HG03060 (cell line): ENCODE measurements at regions not wholly inside any gene's neighbourhood (a gene's known extent, or its start where the extent isn't known, plus 50 kb on each side); places are given as distances from the start of the nearest gene placed in this dataset.

ENCODE experiments used
- ATAC-seq: cut with Tn5 transposase; IDR thresholded peaks from one replicate; pipeline ENCODE4 v1.9.1; 2021; ENCODE audit warnings: low read depth, moderate number of reproducible peaks; ENCODE audit not compliant: unreplicated experiment

DNA sequence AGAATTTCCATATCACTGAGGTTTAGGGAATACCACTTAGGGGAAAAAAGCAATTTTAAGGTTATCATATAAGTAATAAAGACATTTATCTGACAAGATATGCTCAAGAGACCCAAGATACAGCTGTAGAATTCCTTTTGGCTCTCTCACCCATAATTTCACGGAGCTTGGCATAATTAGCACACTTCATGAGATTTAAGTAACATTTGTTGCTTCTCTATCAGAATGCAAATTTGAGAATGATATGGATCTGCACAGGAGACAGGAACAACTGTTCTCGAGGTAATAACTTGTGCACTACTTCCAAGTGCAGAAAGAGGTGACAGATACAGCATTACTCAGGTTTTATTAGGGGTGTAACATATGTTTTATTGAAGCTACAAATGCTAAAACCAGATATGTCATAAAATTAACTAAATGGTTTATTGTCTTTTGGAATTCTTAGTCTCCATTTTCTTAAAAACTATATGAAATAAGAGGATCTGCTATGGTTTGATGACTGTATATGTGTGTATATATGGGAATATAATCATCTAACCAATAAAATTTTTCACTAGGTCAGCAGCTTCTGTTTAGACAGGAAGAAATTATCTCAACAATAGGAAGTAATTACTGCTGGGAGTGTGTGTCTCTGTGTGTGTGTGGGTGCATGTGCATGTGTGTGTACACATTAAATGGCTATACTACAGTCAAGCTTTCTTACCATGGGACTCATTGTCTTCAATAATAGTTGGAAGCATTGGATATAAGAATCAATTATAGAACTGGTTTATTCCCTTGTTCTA, 401.3 kb downstream of the PCDH17 start:
- ATAC-seq, result no peak

DNA sequence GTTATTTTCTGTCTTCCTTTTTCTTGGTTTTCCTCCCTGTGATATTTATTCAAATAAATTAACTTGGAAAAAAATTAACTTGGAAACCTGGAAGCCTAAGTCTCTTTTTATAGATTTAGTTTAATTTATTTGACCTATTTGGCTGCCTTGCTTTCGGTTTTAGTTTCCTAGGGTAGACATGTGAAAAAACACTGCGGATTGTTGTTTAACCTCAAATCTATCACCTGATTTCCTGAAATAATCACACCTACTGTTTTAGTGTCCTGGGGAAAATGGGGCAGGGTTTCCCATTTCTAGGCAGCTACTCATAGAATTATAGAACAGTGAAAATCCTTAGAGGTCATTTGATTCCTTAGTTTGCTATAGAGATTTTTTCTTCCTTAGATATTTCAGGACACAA, 412.4 kb downstream of the PCDH17 start:
- no peak for ATAC-seq

DNA sequence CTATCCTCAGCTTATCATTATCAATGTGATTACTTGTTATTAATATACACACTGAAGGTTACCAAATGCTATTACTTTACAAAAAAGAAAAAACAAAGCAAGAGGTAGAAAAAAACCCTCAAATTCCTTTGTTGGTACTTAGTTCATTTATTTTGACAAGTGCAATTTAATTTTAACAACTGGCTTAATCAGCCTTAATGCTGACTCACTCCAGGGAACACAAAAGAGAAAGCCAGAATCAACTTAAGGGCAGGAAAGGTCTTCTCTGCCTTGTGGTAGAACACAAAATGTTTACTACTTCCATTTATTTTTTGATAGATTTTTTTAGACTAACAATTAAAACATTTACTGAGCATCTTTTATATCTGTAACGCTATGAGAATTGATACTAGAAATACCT, 417.1 kb downstream of the PCDH17 start:
- no peak for ATAC-seq

DNA sequence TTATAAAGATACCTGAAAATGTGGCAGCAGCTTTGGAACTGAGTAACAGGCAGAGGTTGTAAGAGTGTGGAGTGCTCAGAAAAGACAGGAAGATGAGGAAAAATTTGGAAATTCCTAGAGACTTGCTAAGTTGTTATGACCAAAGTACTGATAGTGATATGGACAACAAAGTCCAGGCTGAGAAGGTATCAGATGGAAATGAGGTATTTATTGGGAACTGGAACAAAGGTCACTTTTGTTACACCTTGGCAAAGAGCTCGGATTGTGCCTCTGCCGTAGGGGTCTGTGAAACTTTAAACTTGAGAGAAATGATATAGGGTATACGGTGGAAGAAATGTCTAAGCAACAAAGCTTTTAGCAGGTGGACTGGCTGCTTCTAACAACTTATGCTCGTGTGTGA, 419.9 kb downstream of the PCDH17 start:
- no peak for ATAC-seq

DNA sequence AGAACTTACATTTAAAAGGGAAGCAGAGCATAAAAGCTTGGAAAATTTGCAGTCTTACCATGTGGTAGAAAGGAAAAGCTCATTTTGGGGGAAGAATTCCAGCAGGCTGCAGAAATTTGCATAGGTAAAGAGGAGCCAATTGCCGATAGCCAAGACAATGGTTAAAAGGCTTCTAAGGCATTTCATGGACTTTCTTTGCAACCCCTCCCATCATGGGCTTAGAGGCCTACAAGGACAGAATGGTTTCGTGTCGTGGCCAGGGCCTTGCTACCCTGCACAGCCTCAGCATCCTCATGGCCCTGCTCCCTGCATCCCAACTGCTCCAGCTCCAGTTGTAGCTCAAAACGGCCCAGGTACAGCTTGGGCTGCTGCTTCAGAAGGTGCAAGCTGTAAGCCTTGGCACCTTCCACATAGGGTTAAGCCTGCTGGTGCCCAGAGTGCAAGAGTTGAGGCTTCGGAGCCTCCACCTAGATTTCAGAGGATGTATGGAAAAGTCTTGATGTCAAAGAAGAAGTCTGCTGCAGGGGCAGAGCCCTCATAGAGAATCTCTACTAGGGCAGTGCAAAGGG, 420.3 kb downstream of the PCDH17 start:
- ATAC-seq, result no peak

DNA sequence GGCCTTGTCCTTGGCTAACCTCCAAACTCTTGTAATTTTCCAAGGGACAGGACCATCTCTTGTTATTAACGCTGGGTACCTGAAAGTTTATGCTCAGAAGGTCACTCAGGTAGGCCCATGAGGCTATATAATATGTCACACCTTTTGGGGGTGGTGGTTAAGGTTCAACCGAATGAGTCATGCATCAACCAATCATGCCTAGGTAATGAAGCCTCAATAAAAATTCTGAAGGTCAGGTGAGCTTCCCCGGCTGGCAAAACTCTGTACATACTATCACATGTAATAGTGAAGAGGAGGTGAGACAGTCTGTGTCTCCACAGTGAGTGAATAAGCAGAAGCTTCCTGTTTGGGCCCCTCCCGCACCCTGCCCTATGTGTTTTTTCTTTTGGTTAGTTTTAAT, 424.9 kb downstream of the PCDH17 start:
- ATAC-seq, result no peak

DNA sequence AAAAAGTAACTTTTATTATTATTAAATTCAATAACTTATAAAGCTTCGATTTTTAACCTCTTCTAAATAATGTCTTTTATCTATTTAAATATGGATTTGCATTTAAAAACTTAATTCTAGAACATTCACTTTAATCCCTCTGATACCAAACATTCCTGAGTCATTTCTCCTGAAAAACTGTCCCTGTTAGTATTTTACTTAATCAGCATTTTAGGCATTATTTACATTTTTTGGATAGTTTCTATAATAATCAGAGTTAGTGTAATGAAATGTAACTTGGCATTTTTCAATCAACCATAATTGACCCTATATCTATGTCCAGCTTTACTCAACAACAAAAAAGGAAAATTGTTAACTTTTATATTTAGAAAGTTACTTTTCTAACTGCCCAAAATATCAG, 428.1 kb downstream of the PCDH17 start:
- ATAC-seq, result no peak

DNA sequence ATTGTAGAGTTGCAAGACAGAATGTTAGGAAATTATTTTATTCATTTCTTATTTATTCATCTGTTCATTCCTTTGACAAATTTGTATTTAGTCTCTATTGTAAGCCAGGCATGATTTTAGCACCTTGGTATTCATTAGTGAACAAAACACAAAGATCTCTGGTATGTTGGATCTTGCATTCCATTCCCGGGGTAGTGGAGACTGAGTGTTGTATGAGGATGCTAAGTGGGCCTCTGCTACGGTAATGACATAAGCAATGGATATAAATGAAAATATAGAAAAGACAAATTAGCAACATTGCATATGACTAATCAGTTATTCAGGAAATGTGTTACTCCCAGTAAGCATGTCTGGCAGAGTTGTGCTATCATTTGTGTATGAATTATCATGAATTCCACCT, 449.3 kb downstream of the PCDH17 start:
- no peak for ATAC-seq

DNA sequence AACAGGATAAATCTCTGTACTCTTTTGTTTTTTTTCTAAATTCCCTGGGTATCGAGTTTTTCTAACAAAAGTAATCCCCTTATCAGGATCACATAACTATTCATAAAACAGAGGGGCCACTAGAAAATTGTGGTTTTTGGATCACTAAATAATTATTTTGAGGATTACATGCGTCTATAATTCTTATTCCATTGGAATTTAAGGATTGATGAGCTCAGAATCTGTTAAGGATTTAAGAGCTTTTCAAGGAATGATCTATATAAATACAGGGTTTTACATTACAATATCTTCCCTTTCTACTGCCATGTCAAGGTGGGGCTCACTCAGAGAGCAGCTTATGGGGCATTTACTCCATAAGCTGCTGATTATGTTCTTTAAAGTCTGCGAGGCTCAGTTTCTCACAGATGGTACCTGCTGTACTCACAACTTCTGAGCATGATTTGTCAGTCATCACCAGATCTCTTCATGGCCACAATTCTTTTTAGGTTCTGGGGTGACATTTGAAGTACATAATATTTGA, 449.8 kb downstream of the PCDH17 start:
- no peak for ATAC-seq

DNA sequence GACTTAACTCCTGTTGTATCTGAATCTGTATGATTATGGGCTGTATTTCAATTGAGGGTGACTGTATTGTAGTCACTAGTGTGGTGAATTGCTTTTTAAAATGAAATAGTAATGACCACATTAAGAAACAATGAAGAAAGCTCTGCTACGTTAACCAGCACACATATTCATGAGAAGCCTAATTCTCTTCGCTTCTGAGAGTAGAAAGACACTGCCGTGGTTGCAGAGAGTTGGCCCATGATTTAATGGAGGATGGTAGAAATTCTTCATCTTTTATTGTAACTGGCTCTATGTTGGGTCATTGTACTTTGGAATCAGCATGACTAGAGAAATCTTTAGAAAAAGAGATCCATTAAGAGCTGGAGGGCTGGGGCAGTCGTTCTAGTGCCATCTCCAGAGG, 451.5 kb downstream of the PCDH17 start:
- no peak for ATAC-seq

DNA sequence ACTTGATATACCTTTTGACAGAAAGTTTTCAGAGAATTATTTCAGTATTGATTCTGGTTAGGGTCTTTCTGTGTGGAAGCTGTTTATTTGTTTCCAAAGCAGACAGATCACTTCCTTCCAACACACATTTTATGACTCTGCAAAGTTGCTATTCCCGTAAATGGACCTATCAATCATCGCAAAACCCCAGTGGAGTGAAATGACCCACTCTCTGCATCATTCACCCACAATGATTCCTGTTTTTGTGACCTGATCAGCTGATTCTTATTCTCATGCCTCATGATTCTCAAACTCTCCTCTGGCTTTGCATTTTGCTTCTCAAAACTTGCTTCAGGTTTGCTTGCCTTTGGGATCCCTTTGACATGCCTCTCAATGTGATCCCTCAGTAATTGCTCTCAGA, 453.7 kb downstream of the PCDH17 start:
- no peak for ATAC-seq

DNA sequence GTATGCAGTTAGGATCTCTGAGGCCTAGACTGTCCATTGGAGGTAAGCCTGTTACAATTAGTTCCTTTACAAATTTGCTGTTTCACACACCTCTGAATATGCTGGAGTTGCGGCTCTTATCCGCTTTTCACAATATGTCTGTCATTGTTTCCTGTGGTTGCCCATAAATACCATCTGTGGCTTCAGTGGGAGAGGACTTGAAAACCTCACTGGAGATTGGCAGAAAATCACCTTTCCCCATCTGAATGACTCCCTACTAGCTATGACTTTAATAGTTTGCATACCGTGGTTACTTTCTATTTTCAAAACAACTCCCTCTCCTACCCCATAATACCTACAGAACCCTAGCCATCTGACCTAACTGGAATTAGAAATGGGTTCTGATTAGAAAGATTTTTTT, 454.3 kb downstream of the PCDH17 start:
- no peak for ATAC-seq

DNA sequence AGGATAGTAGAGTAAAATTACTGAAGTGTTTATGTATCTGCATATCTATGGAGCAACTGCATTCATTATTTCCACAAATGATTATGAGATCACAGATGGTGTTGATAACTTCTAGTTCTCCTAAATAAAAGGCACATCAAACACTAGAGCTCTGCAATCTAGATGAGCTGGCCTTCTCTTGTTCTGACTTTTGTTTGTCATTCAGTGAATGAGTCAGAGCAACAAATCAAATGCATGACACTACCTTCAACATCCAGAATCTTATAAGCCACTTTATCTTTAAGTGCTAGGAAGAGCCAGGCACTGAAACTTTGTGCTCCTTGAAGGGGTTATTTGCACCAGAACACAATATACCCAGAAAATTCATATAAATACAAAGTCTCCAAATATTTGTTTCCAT, 456.0 kb downstream of the PCDH17 start:
- no peak for ATAC-seq

DNA sequence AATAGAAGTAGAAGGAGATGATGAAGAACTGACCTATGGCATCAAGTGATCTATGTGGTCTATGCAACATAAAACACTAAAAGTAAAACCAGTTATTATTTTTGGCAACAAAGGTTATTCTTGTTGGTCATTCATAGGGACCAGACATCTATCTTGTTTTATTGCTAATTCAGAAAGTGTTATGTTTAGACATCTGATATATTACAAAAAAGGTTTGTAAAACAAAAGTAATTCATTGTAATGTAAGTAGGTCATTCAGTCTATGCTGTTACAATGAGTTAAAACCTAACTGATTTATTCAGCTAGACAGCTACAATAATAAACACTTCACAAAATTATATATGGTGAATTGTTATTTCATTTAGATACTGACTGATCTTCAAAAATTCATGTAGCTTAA, 461.9 kb downstream of the PCDH17 start:
- ATAC-seq, result no peak

DNA sequence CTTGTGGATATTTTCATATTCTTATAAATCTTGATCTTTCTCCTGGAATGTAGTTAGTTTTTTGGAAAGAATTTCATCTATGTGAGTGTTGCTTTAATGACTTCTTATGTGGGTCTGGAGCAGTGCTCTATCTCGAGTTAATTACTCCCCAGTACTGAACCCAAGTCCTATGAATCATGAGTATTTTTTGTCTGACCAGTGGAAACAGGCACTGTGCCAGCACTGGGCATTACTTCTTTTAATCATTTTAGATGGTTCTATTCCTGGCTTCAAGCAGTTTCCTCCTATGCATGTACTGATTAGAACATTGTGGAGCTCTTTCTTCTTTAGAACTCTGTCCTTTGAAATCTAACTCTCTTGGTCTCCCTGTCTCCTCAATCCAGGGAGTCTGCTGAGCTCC, 466.3 kb downstream of the PCDH17 start:
- ATAC-seq, result no peak

DNA sequence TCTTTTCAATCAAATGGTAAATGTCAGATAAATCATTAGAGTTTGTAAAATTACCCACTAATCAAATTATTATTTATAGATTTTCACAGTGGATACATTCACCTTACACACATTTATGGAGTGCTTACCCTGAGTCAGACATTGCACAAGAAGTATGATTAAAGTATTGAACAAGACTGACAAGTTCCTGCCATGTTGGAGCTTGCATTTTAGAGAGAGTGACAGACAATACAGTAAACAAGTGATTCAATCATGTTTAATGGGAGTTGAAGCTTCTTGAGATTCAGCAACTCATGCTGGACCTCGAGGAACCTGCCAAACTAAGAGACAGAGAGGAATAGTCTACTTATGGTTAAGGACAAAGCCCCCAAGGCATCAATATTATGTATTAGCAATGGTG, 487.8 kb downstream of the PCDH17 start:
- ATAC-seq, result no peak

DNA sequence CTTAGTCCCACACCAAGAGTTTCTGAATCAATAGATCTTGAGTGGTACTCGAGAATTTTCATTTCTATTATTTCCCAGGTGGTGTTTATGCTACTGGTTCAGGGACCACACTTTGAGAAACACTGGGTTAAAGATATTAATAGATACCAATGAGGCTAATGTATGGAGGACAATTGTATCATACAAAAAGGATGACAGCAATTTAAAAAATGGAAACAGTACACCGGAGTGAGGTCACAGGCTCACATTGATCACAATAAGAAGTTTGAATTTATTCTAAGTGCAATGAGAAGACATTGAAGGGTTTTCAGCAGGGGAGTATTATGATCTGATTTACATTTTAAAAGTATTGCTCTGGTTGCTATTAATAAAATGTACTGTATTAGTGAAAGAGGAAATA, 488.3 kb downstream of the PCDH17 start:
- no peak for ATAC-seq

DNA sequence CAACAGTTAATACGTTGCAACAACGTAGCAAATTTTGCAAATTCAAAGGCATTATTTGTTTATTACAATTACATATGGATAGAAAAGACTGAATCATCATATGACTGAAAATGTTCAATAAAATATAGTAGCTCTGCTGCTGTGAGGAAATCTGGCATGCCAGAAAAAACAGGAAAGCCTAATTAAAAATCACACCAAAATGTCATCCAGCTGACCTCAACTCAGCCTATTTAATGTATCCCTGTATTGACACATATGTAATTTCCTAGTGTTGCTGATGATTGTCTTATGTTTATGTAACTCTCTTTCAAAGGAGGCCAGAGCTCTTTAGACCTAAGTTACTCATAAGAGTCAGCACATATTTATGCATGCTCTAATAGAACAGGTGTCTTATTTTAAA, 495.0 kb downstream of the PCDH17 start:
- no peak for ATAC-seq

DNA sequence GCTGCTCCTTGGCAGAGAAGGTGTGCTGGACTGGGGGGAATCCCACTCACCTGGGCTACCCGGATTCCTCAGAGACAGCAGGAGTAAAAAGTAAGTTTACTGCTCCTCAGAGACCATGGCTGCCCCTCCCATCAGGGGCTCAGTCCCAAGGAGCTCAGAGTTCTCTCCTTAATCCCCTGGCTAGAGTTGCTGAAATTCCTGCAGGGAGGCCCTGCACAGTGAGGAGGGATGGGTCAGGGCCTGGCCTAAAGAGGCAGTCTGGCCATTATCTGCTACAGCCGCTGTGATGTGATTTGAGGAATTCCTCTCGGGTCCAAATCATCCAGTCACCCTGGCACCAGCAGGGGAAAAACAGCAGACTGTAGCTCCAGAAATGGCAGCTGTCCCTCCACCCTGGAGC, 502.5 kb downstream of the PCDH17 start:
- no peak for ATAC-seq

DNA sequence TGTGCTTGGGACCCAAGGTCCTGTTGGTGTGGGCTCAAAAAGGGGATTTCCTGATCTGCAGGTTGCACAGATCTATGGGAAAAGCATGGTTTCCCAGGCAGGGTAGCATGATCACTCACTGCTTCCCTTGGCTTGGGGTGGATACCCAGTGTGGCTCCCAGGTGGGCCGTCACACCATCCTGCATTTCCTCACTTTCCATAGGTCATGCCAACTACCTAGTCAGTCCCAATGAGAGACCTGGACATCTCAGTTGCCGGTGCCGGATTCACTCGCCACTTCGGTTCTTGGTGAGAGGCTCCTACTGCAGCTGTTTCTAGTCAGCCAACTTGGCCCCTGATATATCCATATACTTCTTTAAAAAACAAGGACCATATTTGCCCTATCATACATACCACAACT, 503.0 kb downstream of the PCDH17 start:
- no peak for ATAC-seq

DNA sequence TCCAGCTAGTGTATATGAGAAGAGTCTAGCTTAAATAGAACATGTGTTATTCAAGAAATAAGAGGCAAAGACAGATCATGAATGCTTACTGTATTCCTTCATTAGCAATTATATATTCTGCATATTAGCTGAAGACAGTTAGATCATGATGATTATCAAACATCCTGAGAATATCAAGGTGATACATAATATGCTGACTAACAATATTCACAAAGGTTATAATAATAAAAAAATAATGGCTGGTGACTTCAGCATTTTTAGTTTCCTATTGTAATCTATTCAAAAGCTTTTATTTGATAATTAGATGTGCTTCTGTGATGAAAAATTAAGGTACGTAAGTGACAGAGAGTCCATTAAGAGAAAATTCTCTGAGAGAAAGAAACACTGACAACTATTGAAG, 511.4 kb downstream of the PCDH17 start:
- no peak for ATAC-seq

DNA sequence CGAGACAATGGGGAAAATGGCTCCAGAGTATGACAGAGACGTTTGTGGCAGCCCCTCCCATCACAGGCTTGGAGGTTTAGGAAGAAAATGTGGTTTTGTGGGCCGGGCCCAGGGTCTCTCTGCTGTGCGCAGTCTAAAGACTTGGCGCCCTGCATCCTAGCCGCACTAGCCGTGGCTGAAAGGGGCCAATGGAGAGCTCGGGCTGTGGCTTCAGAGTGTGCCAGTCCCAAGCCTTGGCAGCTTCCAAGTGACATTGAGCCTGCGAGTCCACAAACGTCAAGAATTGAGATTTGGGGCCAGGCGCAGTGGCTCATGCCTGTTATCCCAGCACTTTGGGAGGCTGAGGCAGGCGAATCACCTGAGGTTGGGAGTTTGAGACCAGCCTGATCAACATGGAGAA, 513.1 kb downstream of the PCDH17 start:
- no peak for ATAC-seq
